H1 (cell line): ENCODE measurements at regions not wholly inside any gene's neighbourhood (a gene's known extent, or its start where the extent isn't known, plus 50 kb on each side); places are given as distances from the start of the nearest gene placed in this dataset.

Experiments used
- CTCF ChIA-PET: fragments of 300-600 bp; sonication (Branson Sonifier 250); formaldehyde crosslinking; loops from one replicate; lab custom pipeline; 2021; ENCODE audit not compliant: partially characterized antibody; lab: Charles Lee
- POLR2A ChIA-PET: fragments of 300-600 bp; sonication (Branson Sonifier 250); formaldehyde crosslinking; loops from one replicate; lab custom pipeline; 2021; ENCODE audit warnings: inconsistent platforms; ENCODE audit not compliant: partially characterized antibody; lab: Charles Lee
- DNase-seq, 2 experiments: peaks; one replicate each; pipeline versions ENCODE4 v3.0.0 to v3.0.0-alpha.2; 2010 to 2022; ENCODE audit warnings: low spot score in 2 of 2, low read depth in 1 of 2, mixed read lengths in 1 of 2
- FAIRE-seq: peaks from 2 replicates; lab custom pipeline; 2011; peaks lifted over from hg19 to GRCh38; lab: Jason Lieb, UNC
- H2AFZ ChIP-seq: 2 replicates; pipeline ENCODE4 v1.8.1; 2012; ENCODE audit warnings: low read length, inconsistent platforms
- H2AK5ac ChIP-seq: 2 replicates; pipeline ENCODE4 v1.6.1; 2013; ENCODE audit warnings: low read depth, low read length
- H2BK120ac ChIP-seq: replicated peaks from 2 replicates; pipeline ENCODE3; 2013; ENCODE audit warnings: low read depth, low read length, inconsistent platforms
- H2BK12ac ChIP-seq: 2 replicates; pipeline ENCODE4 v1.6.1; 2013; ENCODE audit warnings: low read depth, low read length
- H2BK15ac ChIP-seq: 2 replicates; pipeline ENCODE4 v1.6.1; 2013; ENCODE audit warnings: low read length
- H2BK20ac ChIP-seq: 2 replicates; pipeline ENCODE4 v1.6.1; 2013; ENCODE audit warnings: low read length
- H2BK5ac ChIP-seq: 2 replicates; pipeline ENCODE4 v1.6.1; 2013; ENCODE audit warnings: low read depth, low read length
- H3K14ac ChIP-seq: 2 replicates; pipeline ENCODE4 v1.6.1; 2013; ENCODE audit warnings: inconsistent platforms; ENCODE audit not compliant: insufficient read length
- H3K18ac ChIP-seq: 2 replicates; pipeline ENCODE4 v1.6.1; 2013; ENCODE audit warnings: low read length; ENCODE audit errors: extremely low read depth
- H3K23ac ChIP-seq: 2 replicates; pipeline ENCODE4 v1.6.1; 2013; ENCODE audit warnings: inconsistent platforms; ENCODE audit not compliant: insufficient read length
- H3K23me2 ChIP-seq: 2 replicates; pipeline ENCODE4 v1.6.1; 2013; ENCODE audit warnings: low read depth, low read length
- H3K27ac ChIP-seq: 2 replicates; pipeline ENCODE4 v1.6.1; 2011; ENCODE audit warnings: low read depth, low read length, inconsistent platforms
- H3K27me3 ChIP-seq, 4 experiments: replicated peaks in 1 of 4; 1 replicate in 1 of 4; 2 replicates in 3 of 4; pipeline versions ENCODE4 v1.6.1 to v1.8.1; 2011 to 2013; ENCODE audit warnings: low read length in 3 of 4, mild to moderate bottlenecking in 3 of 4, inconsistent platforms in 2 of 4, mixed read lengths in 2 of 4, moderate library complexity in 1 of 4; ENCODE audit not compliant: control insufficient read depth in 3 of 4, insufficient read depth in 3 of 4; ENCODE audit errors: extremely low read depth in 1 of 4
- H3K36me3 ChIP-seq, 4 experiments: 2 replicates each; pipeline versions ENCODE4 v1.6.1 to v1.8.1; 2011 to 2013; ENCODE audit warnings: mild to moderate bottlenecking in 4 of 4, low read length in 3 of 4, moderate library complexity in 2 of 4, control low read depth in 1 of 4, inconsistent platforms in 1 of 4; ENCODE audit not compliant: insufficient read depth in 4 of 4, control insufficient read depth in 2 of 4
- H3K4ac ChIP-seq: replicated peaks from 2 replicates; pipeline ENCODE3; 2013; ENCODE audit warnings: low read length, low read depth, mixed read lengths, inconsistent platforms; ENCODE audit not compliant: insufficient read length
- H3K4me1 ChIP-seq, 4 experiments: replicated peaks in 1 of 4; 1 replicate in 1 of 4; 2 replicates in 3 of 4; pipeline versions ENCODE4 v1.6.1 to v1.8.1; 2011 to 2013; ENCODE audit warnings: low read length in 3 of 4, inconsistent platforms in 2 of 4, mixed read lengths in 1 of 4; ENCODE audit not compliant: insufficient read depth in 4 of 4, control insufficient read depth in 3 of 4
- H3K4me2 ChIP-seq, 2 experiments: 2 replicates each; pipeline versions ENCODE4 v1.6.1 to v1.8.1; 2011 to 2013; ENCODE audit warnings: low read depth in 2 of 2, low read length in 2 of 2, control low read depth in 1 of 2, inconsistent platforms in 1 of 2, mild to moderate bottlenecking in 1 of 2; ENCODE audit not compliant: insufficient read depth in 1 of 2
- H3K4me3 ChIP-seq, 4 experiments: fragments of 200-600, 300-600 bp in 1 of 4; sonication (generic), shearing (Covaris generic), sonication (Bioruptor Twin) in 1 of 4; 2 replicates each; pipeline versions ENCODE4 v1.5.1 to v1.8.1; 2011 to 2016; ENCODE audit warnings: low read length in 4 of 4, low read depth in 3 of 4, control low read depth in 2 of 4, inconsistent platforms in 2 of 4, mild to moderate bottlenecking in 2 of 4, mixed read lengths in 1 of 4, moderate library complexity in 1 of 4; ENCODE audit not compliant: insufficient read depth in 2 of 4; ENCODE audit errors: extremely low read depth in 1 of 4
- H3K56ac ChIP-seq: replicated peaks from 2 replicates; pipeline ENCODE3; 2013; ENCODE audit warnings: low read depth, mild to moderate bottlenecking, mixed read lengths, low read length, inconsistent platforms; ENCODE audit not compliant: insufficient read length
- H3K79me1 ChIP-seq: 2 replicates; pipeline ENCODE4 v1.6.1; 2013; ENCODE audit warnings: low read depth, low read length, control low read depth
- H3K79me2 ChIP-seq, 2 experiments: 2 replicates each; pipeline versions ENCODE4 v1.6.1 to v1.8.1; 2012 to 2013; ENCODE audit warnings: low read length in 2 of 2, mild to moderate bottlenecking in 2 of 2, inconsistent platforms in 1 of 2; ENCODE audit not compliant: insufficient read depth in 2 of 2, control insufficient read depth in 1 of 2
- H3K9ac ChIP-seq, 4 experiments: replicated peaks in 1 of 4; 1 replicate in 1 of 4; 2 replicates in 3 of 4; pipeline versions ENCODE4 v1.6.1 to v1.8.1; 2011 to 2013; ENCODE audit warnings: low read depth in 3 of 4, low read length in 3 of 4, control low read depth in 2 of 4, mild to moderate bottlenecking in 2 of 4, moderate library complexity in 2 of 4, inconsistent platforms in 1 of 4; ENCODE audit errors: extremely low read depth in 1 of 4
- H3K9me3 ChIP-seq, 2 experiments: 2 replicates each; pipeline versions ENCODE4 v1.6.1 to v1.8.1; 2012 to 2013; ENCODE audit warnings: mild to moderate bottlenecking in 2 of 2, moderate library complexity in 2 of 2, control low read depth in 1 of 2, inconsistent platforms in 1 of 2, low read depth in 1 of 2, low read length in 1 of 2, mixed read lengths in 1 of 2; ENCODE audit not compliant: insufficient read depth in 2 of 2
- H4K20me1 ChIP-seq, 2 experiments: replicated peaks in 1 of 2; 2 replicates each; pipeline versions ENCODE3 to v1.8.1; 2011 to 2013; ENCODE audit warnings: inconsistent platforms in 2 of 2, low read length in 2 of 2, mild to moderate bottlenecking in 1 of 2; ENCODE audit not compliant: insufficient read depth in 2 of 2, control insufficient read depth in 1 of 2
- H4K5ac ChIP-seq: 2 replicates; pipeline ENCODE4 v1.6.1; 2013; ENCODE audit warnings: low read length, low read depth, mixed read lengths, inconsistent platforms; ENCODE audit not compliant: insufficient read length
- H4K8ac ChIP-seq: 2 replicates; pipeline ENCODE4 v1.8.0; 2013; ENCODE audit warnings: mild to moderate bottlenecking, moderate library complexity, low read length, inconsistent platforms; ENCODE audit not compliant: insufficient read depth; ENCODE audit errors: extremely low read depth
- H4K91ac ChIP-seq: replicated peaks from 2 replicates; pipeline ENCODE3; 2013; ENCODE audit warnings: low read length, mixed read lengths, inconsistent platforms; ENCODE audit not compliant: insufficient read length
- ASH2L ChIP-seq: fragments of 200-600, 300-600 bp; sonication (generic); IDR thresholded peaks from one replicate; pipeline ENCODE4 v1.7.1; 2017; ENCODE audit warnings: low read length
- BRCA1 ChIP-seq: IDR thresholded peaks from 2 replicates; pipeline ENCODE4 v1.6.1; 2012; ENCODE audit warnings: low read depth, low read length, improper control_type of control experiment
- CBX5 ChIP-seq: fragments of 300-800, 300-1000 bp; sonication (generic); IDR thresholded peaks from 2 replicates; pipeline ENCODE4 v1.7.1; 2016; ENCODE audit warnings: antibody characterized with exemption, low read length, low read depth
- EP300 ChIP-seq, 2 experiments: IDR thresholded peaks; 1 replicate in 1 of 2; 2 replicates in 1 of 2; pipeline ENCODE4 v1.6.1; 2011 to 2012; ENCODE audit warnings: low read depth in 2 of 2, low read length in 2 of 2, mild to moderate bottlenecking in 2 of 2, borderline replicate concordance in 1 of 2, inconsistent platforms in 1 of 2, moderate library complexity in 1 of 2
- GTF2F1 ChIP-seq: IDR thresholded peaks from 2 replicates; pipeline ENCODE4 v1.6.1; 2012; ENCODE audit warnings: low read depth, low read length, improper control_type of control experiment, borderline replicate concordance
- HDAC2 ChIP-seq, 2 experiments: fragments of 300-600 bp in 1 of 2; sonication (generic) in 1 of 2; IDR thresholded peaks; 2 replicates each; pipeline ENCODE4 v1.6.1; 2011 to 2012; ENCODE audit warnings: low read depth in 2 of 2, low read length in 2 of 2, mild to moderate bottlenecking in 2 of 2, moderate library complexity in 2 of 2, borderline replicate concordance in 1 of 2, inconsistent platforms in 1 of 2
- KDM4A ChIP-seq: IDR thresholded peaks from one replicate; pipeline ENCODE4 v1.7.1; 2012; ENCODE audit warnings: low read depth, mild to moderate bottlenecking, moderate library complexity, low read length, inconsistent platforms; ENCODE audit not compliant: severe bottlenecking
- POLR2A ChIP-seq, 2 experiments: IDR thresholded peaks; 1 replicate in 1 of 2; 2 replicates in 1 of 2; pipeline ENCODE4 v1.6.1; 2011; ENCODE audit warnings: low read depth in 2 of 2, low read length in 2 of 2, mild to moderate bottlenecking in 2 of 2; ENCODE audit errors: control extremely low read depth in 1 of 2
- RFX5 ChIP-seq: IDR thresholded peaks from 2 replicates; pipeline ENCODE4 v1.6.1; 2011; ENCODE audit warnings: low read depth, low read length, improper control_type of control experiment, borderline replicate concordance
- SP1 ChIP-seq: IDR thresholded peaks from 2 replicates; pipeline ENCODE4 v1.6.1; 2011; ENCODE audit warnings: low read depth, low read length
- ZNF274 ChIP-seq: IDR thresholded peaks from 2 replicates; pipeline ENCODE4 v1.7.0; 2012; ENCODE audit warnings: low read length, borderline replicate concordance; ENCODE audit errors: extremely low read depth
- WGBS, 2 experiments: shearing (Covaris generic) in 1 of 2; methylation state at CpG; one replicate each; pipeline versions ENCODE4 v1.1.6 to v1.1.7; 2013 to 2015; ENCODE audit warnings: low lambda C conversion rate in 2 of 2, mixed read lengths in 2 of 2, inconsistent platforms in 1 of 2, low coverage in 1 of 2, missing lambda C conversion rate in 1 of 2; ENCODE audit not compliant: insufficient replicate concordance in 2 of 2, insufficient coverage in 1 of 2, insufficient read length in 1 of 2; ENCODE audit errors: extremely low coverage in 1 of 2, missing lambda C conversion rate in 1 of 2; 5-methylcytosine and 5-hydroxymethylcytosine counted together
- TF ChIP-seq, protein P1 (sequence below), 3 experiments: IDR thresholded peaks; 1 replicate in 2 of 3; 2 replicates in 1 of 3; pipeline versions ENCODE4 v1.5.1 to v1.6.1; 2011; ENCODE audit warnings: low read length in 3 of 3, mild to moderate bottlenecking in 3 of 3, inconsistent platforms in 2 of 3, low read depth in 1 of 3, moderate library complexity in 1 of 3; ENCODE audit not compliant: insufficient read depth in 1 of 3; ENCODE audit errors: control extremely low read depth in 1 of 3

DNA sequence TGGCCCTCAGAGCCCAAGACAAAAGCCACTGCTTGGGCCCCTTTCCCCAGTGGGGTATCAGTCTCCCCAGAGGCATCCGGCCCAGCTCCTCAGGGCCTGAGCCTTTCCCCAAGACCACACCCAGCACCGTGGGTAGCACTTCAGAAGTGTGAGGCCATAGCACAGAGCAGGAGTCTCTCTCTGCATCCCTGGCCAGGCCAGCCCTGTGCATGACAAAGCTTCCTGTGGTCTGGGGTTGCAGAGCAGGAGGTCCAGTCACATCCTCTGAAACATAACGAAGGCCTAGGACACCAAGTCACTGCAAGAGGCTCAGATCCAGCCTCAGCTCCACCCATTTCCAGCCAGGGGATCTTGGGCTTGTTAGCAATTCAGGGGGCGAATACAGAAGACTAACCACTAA, 56.8 kb upstream of the ZNF423 start:
- Histone ChIP-seq H2BK5ac (no peak overlapping the region), H3K27ac (no peak overlapping the region), H4K5ac (no peak overlapping the region), H2AK5ac (no peak overlapping the region), H3K23me2 (no peaks in the 10 kb centered on the region), H3K4me3 (no peak overlapping the region), H3K36me3 (no peaks in the 10 kb centered on the region), H2BK120ac (no peak overlapping the region), H2BK20ac (no peak overlapping the region), H4K8ac (peak overlapping the region; percentile 20; the same call in 1 of the 2 replicates), H4K20me1 (no peaks in the 10 kb centered on the region), H3K9ac (no peak overlapping the region), H4K91ac (no peak overlapping the region), H3K9me3 (no peaks in the 10 kb centered on the region; a peak in 1 of 4 replicates), H3K14ac (no peak overlapping the region), H2BK12ac (no peak overlapping the region), H3K79me2 (no peaks in the 10 kb centered on the region), H2BK15ac (0 out of 2 replicates have a peak overlapping the region, but pooled peaks have one; percentile 46), H3K4me1 (no peaks in the 10 kb centered on the region; a peak in 2 of 7 replicates), H3K4ac (no peak overlapping the region), H3K79me1 (no peaks in the 10 kb centered on the region), H3K18ac (no peak overlapping the region), H3K23ac (no peak overlapping the region), H3K4me2 (no peak overlapping the region), H3K56ac (no peak overlapping the region), H2AFZ (no peak overlapping the region), H3K27me3 (no peaks in the 10 kb centered on the region)
- POLR2A ChIA-PET: no interaction called here
- 72% methylated on average over 4 of the region's 4 CpGs; no CpG with 5 or more reads in 1 of the 2 experiments for WGBS, 2 experiments
- DNase-seq: no peak
- no peak for FAIRE-seq
- CTCF ChIA-PET: interaction anchor here (0.6 to 2.5 kb wide), 6 partner anchors 9 to 320 kb away, joined by 3 to 16 read pairs (median 3); no protein-coding TSS in a partner anchor
- TF ChIP-seq POLR2A (IDR thresholded peaks at IDR 0.05; ENCODE audit: control extremely low read depth in 1 of 2, low read depth in 2 of 2, low read length in 2 of 2) (no peak), HDAC2 (IDR thresholded peaks at IDR 0.05; ENCODE audit: borderline replicate concordance in 1 of 2, low read depth in 2 of 2, low read length in 2 of 2) (no peak), RFX5 (no peak), CBX5 (no peak), ZNF274 (no peak), GTF2F1 (no peak), BRCA1 (no peak), ASH2L (no peak), KDM4A (no peak), SP1 (no peak), EP300 (IDR thresholded peaks at IDR 0.05; ENCODE audit: borderline replicate concordance in 1 of 2, low read depth in 2 of 2, low read length in 2 of 2) (no peak)
- TF ChIP-seq, protein P1, sequence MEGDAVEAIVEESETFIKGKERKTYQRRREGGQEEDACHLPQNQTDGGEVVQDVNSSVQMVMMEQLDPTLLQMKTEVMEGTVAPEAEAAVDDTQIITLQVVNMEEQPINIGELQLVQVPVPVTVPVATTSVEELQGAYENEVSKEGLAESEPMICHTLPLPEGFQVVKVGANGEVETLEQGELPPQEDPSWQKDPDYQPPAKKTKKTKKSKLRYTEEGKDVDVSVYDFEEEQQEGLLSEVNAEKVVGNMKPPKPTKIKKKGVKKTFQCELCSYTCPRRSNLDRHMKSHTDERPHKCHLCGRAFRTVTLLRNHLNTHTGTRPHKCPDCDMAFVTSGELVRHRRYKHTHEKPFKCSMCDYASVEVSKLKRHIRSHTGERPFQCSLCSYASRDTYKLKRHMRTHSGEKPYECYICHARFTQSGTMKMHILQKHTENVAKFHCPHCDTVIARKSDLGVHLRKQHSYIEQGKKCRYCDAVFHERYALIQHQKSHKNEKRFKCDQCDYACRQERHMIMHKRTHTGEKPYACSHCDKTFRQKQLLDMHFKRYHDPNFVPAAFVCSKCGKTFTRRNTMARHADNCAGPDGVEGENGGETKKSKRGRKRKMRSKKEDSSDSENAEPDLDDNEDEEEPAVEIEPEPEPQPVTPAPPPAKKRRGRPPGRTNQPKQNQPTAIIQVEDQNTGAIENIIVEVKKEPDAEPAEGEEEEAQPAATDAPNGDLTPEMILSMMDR (IDR thresholded peaks at IDR 0.05; ENCODE audit: control extremely low read depth in 1 of 3, insufficient read depth in 1 of 3, low read depth in 1 of 3, low read length in 3 of 3): no peak
